HepG2 (cell line): ENCODE measurements at regions not wholly inside any gene's neighbourhood (a gene's known extent, or its start where the extent isn't known, plus 50 kb on each side); places are given as distances from the start of the nearest gene placed in this dataset.

Experiments
- ATAC-seq: fragments of 200-7000 bp; cut with Tn5 transposase; 3 replicates; pipeline ENCODE4 v1.9.1; 2020; ENCODE audit warnings: mild to moderate bottlenecking, moderate library complexity
- BruUV-seq: library from RNA; stranded (reverse); fragments of 400-500 nt; replicated peaks from 2 replicates; lab custom pipeline; 2021; lab: Mats Ljungman, UMichigan
- CTCF ChIA-PET: fragments of 300-600 bp; formaldehyde crosslinking; extraction: SDS; loops from one replicate; lab custom pipeline; 2021; ENCODE audit warnings: low total read pairs, inconsistent platforms, low intra/inter-chr PET ratio; lab: Yijun Ruan, JAX
- POLR2A ChIA-PET: fragments of 350-600 bp; sonication (Branson Sonifier 250); formaldehyde crosslinking; loops from one replicate; lab custom pipeline; 2020; ENCODE audit warnings: antibody characterized with exemption, inconsistent platforms; lab: Yijun Ruan, JAX
- DNase-seq: peaks from one replicate; pipeline ENCODE4 v3.0.0-alpha.2; 2015; ENCODE audit warnings: low spot score
- FAIRE-seq: peaks from 3 replicates; lab custom pipeline; 2011; peaks lifted over from hg19 to GRCh38; lab: Jason Lieb, UNC
- H2AFZ ChIP-seq: one replicate; pipeline ENCODE4 v1.6.1; 2011; ENCODE audit warnings: low read length, inconsistent platforms
- H3K27ac ChIP-seq: fragments of 300-600 bp; 3 replicates; pipeline ENCODE4 v1.8.0; 2011; ENCODE audit warnings: mixed run types, mild to moderate bottlenecking, mixed read lengths, low read length, inconsistent platforms; ENCODE audit not compliant: insufficient read depth; ENCODE audit errors: extremely low read length
- H3K27me3 ChIP-seq, 2 experiments: fragments of 200-600 bp in 1 of 2; 2 replicates in 1 of 2; 3 replicates in 1 of 2; pipeline versions ENCODE4 v1.6.0 to v1.8.0; 2011; ENCODE audit warnings: low read length in 2 of 2, mild to moderate bottlenecking in 2 of 2, moderate library complexity in 2 of 2, inconsistent platforms in 1 of 2; ENCODE audit not compliant: insufficient read depth in 2 of 2, control insufficient read depth in 1 of 2
- H3K36me3 ChIP-seq, 2 experiments: fragments of 200-600 bp in 1 of 2; replicated peaks in 1 of 2; 2 replicates in 1 of 2; 3 replicates in 1 of 2; pipeline versions ENCODE4 v1.5.1 to v1.8.0; 2011; ENCODE audit warnings: low read length in 2 of 2, inconsistent platforms in 1 of 2; ENCODE audit not compliant: insufficient read depth in 2 of 2, control insufficient read depth in 1 of 2
- H3K4me1 ChIP-seq: 2 replicates; pipeline ENCODE4 v1.5.1; 2012; ENCODE audit warnings: low read length, inconsistent platforms; ENCODE audit not compliant: insufficient read depth
- H3K4me2 ChIP-seq: 2 replicates; pipeline ENCODE4 v1.6.0; 2011; ENCODE audit warnings: low read depth, low read length, inconsistent platforms
- H3K4me3 ChIP-seq, 3 experiments: fragments of 200-600 bp in 1 of 3; sonication (generic), shearing (Covaris generic) in 1 of 3; replicated peaks in 1 of 3; 2 replicates each; pipeline ENCODE4 v1.5.1; 2011 to 2016; ENCODE audit warnings: low read length in 3 of 3, inconsistent platforms in 2 of 3, low read depth in 2 of 3, mild to moderate bottlenecking in 2 of 3, control low read depth in 1 of 3, mixed read lengths in 1 of 3; ENCODE audit not compliant: insufficient read depth in 1 of 3
- H3K79me2 ChIP-seq: one replicate; pipeline ENCODE4 v1.6.1; 2011; ENCODE audit warnings: low read length, inconsistent platforms; ENCODE audit not compliant: insufficient read depth
- H3K9ac ChIP-seq: 2 replicates; pipeline ENCODE4 v1.6.0; 2011; ENCODE audit warnings: mild to moderate bottlenecking, low read depth, low read length, inconsistent platforms; ENCODE audit not compliant: insufficient read depth
- H3K9me3 ChIP-seq: 2 replicates; pipeline ENCODE4 v1.5.1; 2012; ENCODE audit warnings: mild to moderate bottlenecking, low read length
- H4K20me1 ChIP-seq: 2 replicates; pipeline ENCODE4 v1.6.0; 2011; ENCODE audit warnings: inconsistent platforms, mild to moderate bottlenecking, low read length, moderate library complexity; ENCODE audit not compliant: insufficient read depth
- AHDC1 ChIP-seq: sonication (generic); formaldehyde crosslinking; IDR thresholded peaks from 2 replicates; pipeline ENCODE4 v1.5.1; 2020; ENCODE audit warnings: mild to moderate bottlenecking, missing genetic modification reagents, borderline replicate concordance
- CEBPB ChIP-seq: IDR thresholded peaks from 2 replicates; pipeline ENCODE4 v1.6.1; 2011; ENCODE audit warnings: low read depth, low read length, improper control_type of control experiment, borderline replicate concordance
- CEBPG ChIP-seq: IDR thresholded peaks from 2 replicates; pipeline ENCODE4 v1.6.1; 2016
- GATAD2A ChIP-seq: IDR thresholded peaks from 2 replicates; pipeline ENCODE4 v1.6.1; 2016
- MEIS1 ChIP-seq: sonication (generic); formaldehyde crosslinking; IDR thresholded peaks from 2 replicates; pipeline ENCODE4 v1.9.0; 2021; ENCODE audit warnings: mild to moderate bottlenecking, missing genetic modification reagents, moderate library complexity, borderline replicate concordance
- RELA ChIP-seq: sonication (generic); formaldehyde crosslinking; IDR thresholded peaks from 2 replicates; pipeline ENCODE4 v1.4.0; 2020; ENCODE audit warnings: missing genetic modification reagents
- U2AF2 ChIP-seq: fragments of 200-400 bp; formaldehyde crosslinking; IDR thresholded peaks from 2 replicates; pipeline ENCODE4 v1.6.1; 2017; ENCODE audit warnings: low read depth, mild to moderate bottlenecking, low read length
- ZBTB39 ChIP-seq: sonication (generic); formaldehyde crosslinking; IDR thresholded peaks from 2 replicates; pipeline ENCODE4 v1.5.0; 2020; ENCODE audit warnings: missing genetic modification reagents
- ZNF253 ChIP-seq: sonication (generic); formaldehyde crosslinking; IDR thresholded peaks from 2 replicates; pipeline ENCODE4 v1.8.0; 2022; ENCODE audit warnings: mild to moderate bottlenecking, missing genetic modification reagents, borderline replicate concordance
- ZNF772 ChIP-seq: sonication (generic); formaldehyde crosslinking; IDR thresholded peaks from 2 replicates; pipeline ENCODE4 v1.5.0; 2020; ENCODE audit warnings: mild to moderate bottlenecking, missing genetic modification reagents
- ZSCAN20 ChIP-seq: sonication (generic); formaldehyde crosslinking; IDR thresholded peaks from 2 replicates; pipeline ENCODE4 v1.4.0; 2020; ENCODE audit warnings: missing genetic modification reagents, mild to moderate bottlenecking, borderline replicate concordance
- WGBS: methylation state at CpG from one replicate; pipeline ENCODE4 v1.1.6; 2017; ENCODE audit warnings: low lambda C conversion rate; 5-methylcytosine and 5-hydroxymethylcytosine counted together
- in situ Hi-C: cut with HindIII; loops from 2 replicates; pipeline ENCODE4 v1.10.0; 2017; ENCODE audit warnings: low pct_unique_long_range_greater_than_20kb; ENCODE audit not compliant: extremely low pct_ligation_motif_present
- intact Hi-C: fragments of 100-400 bp; cut with micrococcal nuclease; formaldehyde crosslinking; loops from one replicate; pipeline ENCODE4 v1.10.0; 2022; ENCODE audit not compliant: unreplicated experiment

GRCh38 chr3:187912007-187912406 lies 166.7 kb upstream of the BCL6 start:
- Histone ChIP-seq H3K79me2 (no peaks in the 10 kb centered on the region), H3K27ac (no peak overlapping the region), H4K20me1 (no peaks in the 10 kb centered on the region), H3K9ac (no peak overlapping the region), H3K36me3 (no peaks in the 10 kb centered on the region), H3K27me3 (0 out of 5 replicates have a peak, but pooled peaks cover 0 to 5% of the 10 kb centered on the region in 2 experiments), H3K9me3 (no peaks in the 10 kb centered on the region), H3K4me2 (no peak overlapping the region)
- ATAC-seq: no peak
- BruUV-seq: no TSS peak
- no peak for FAIRE-seq
- in situ Hi-C loops: no loop called here
- intact Hi-C loops: loop anchor here (10.0 kb wide), 1 partner anchor 93 kb away; no protein-coding TSS in a partner anchor
- ChIA-PET CTCF (no interaction called here), POLR2A (interaction anchor here (1.3 kb wide), 1 partner anchor 166 kb away, joined by 4 read pairs; the partner anchor contains the start of gene BCL6)
- TF ChIP-seq ZBTB39 (CRISPR knock-in tag) (no peak), CEBPB (peak; percentile 45; the same call in 1 of the 2 replicates), CEBPG (CRISPR knock-in tag) (0 out of 2 replicates have a peak, but pooled peaks have one; percentile 30), GATAD2A (peak; percentile 36; the same call in 1 of the 2 replicates)
- TF ChIP-seq, all 625 proteins: peak for 3
- H3K4me1 ChIP-seq: peaks cover 44% of the 10 kb centered on the region
- no peak overlapping the region for H2AFZ ChIP-seq
- WGBS: 15% methylated on average over 3 of the region's 3 CpGs
- no peak for DNase-seq
- H3K4me3 ChIP-seq: no peak overlapping the region

- WGBS: 13% methylated on average over 2 of the region's 2 CpGs
- ChIA-PET POLR2A (interaction anchor here (0.6 to 1.3 kb wide), 4 partner anchors 24 to 168 kb away, joined by 3 to 5 read pairs (median 4); partner anchors contain the start of gene BCL6), CTCF (no interaction called here)
- no peaks in the 10 kb centered on the region for H4K20me1 ChIP-seq
- no peak overlapping the region for H3K27ac ChIP-seq
- intact Hi-C loops (loop anchor here (10.0 kb wide), 1 partner anchor 91 kb away; no protein-coding TSS in a partner anchor), in situ Hi-C loops (no loop called here)
- BruUV-seq: no TSS peak
- no peaks in the 10 kb centered on the region for H3K36me3 ChIP-seq
- DNase-seq (no peak), ATAC-seq (peak; percentile 71), FAIRE-seq (no peak)
- peak overlapping the region in 1 of 3 experiments; percentile 1; a peak in 1 of 6 replicates for H3K4me3 ChIP-seq
- no peaks in the 10 kb centered on the region for H3K79me2 ChIP-seq
- no peaks in the 10 kb centered on the region for H3K9me3 ChIP-seq
- no peak overlapping the region for H3K9ac ChIP-seq
- H3K4me1 ChIP-seq: peaks cover 50% of the 10 kb centered on the region
- peak overlapping the region; percentile 61 for H3K4me2 ChIP-seq
- H3K27me3 ChIP-seq: peaks cover 0 to 5% of the 10 kb centered on the region in 2 experiments; a peak in 1 of 5 replicates
- H2AFZ ChIP-seq: no peak overlapping the region
- TF ChIP-seq U2AF2 (no peak), RELA (CRISPR knock-in tag) (no peak), ZSCAN20 (CRISPR knock-in tag) (no peak), AHDC1 (CRISPR knock-in tag) (no peak), ZNF772 (CRISPR knock-in tag) (no peak), MEIS1 (no peak), GATAD2A (peak; percentile 48; the same call in 1 of the 2 replicates), ZNF253 (CRISPR knock-in tag) (no peak)
Observed at GRCh38 chr3:187913617-187914033, 168.4 kb upstream of the BCL6 start.
